ENCODE measurements at regions not wholly inside any gene's neighbourhood (a gene's known extent, or its start where the extent isn't known, plus 50 kb on each side); places are given as distances from the start of the nearest gene placed in this dataset.

GRCh38 chr11:38530226-38530625 is 1932.2 kb upstream of the RAG2 start:
- TF ChIP-seq SPI1 (IDR thresholded peaks at IDR 0.05; ENCODE audit: borderline replicate concordance, low read depth) (no peak), CTCF (IDR thresholded peaks at IDR 0.05; ENCODE audit: insufficient read depth, low read length) (no peak)

All from HL-60 (cell line).